NB4 (cell line): ENCODE measurements at regions not wholly inside any gene's neighbourhood (a gene's known extent, or its start where the extent isn't known, plus 50 kb on each side); places are given as distances from the start of the nearest gene placed in this dataset.

Experiments
- CTCF ChIP-seq: IDR thresholded peaks from one replicate; pipeline ENCODE4 v1.5.1; 2012; ENCODE audit warnings: low read depth, low read length
- MAX ChIP-seq: IDR thresholded peaks from 2 replicates; pipeline ENCODE4 v1.6.1; 2011; ENCODE audit warnings: low read depth, low read length
- MYC ChIP-seq: IDR thresholded peaks from 2 replicates; pipeline ENCODE4 v1.6.1; 2011; ENCODE audit warnings: low read depth, low read length
- POLR2A ChIP-seq: IDR thresholded peaks from 2 replicates; pipeline ENCODE4 v1.6.1; 2011; ENCODE audit warnings: mild to moderate bottlenecking; ENCODE audit not compliant: insufficient read length; ENCODE audit errors: extremely low read depth

GRCh38 chr6:76867182-76867581, 596.1 kb downstream of the HTR1B start:
- no peak for TF ChIP-seq CTCF
- TF ChIP-seq POLR2A = no peak
- no peak for TF ChIP-seq MYC
- no peak for TF ChIP-seq MAX
